HCT116 (cell line): ENCODE measurements at regions not wholly inside any gene's neighbourhood (a gene's known extent, or its start where the extent isn't known, plus 50 kb on each side); places are given as distances from the start of the nearest gene placed in this dataset.

ENCODE experiments used
- CTCF ChIP-seq, 3 experiments: fragments of 200-600 bp in 1 of 3; sonication (generic) in 1 of 3; IDR thresholded peaks in 2 of 3; conservative IDR thresholded peaks in 1 of 3; 2 replicates each; pipeline ENCODE4 v1.5.1; 2012 to 2017; ENCODE audit warnings: low read depth in 2 of 3, low read length in 2 of 3, antibody characterized with exemption in 1 of 3, borderline replicate concordance in 1 of 3, control low read depth in 1 of 3, mild to moderate bottlenecking in 1 of 3, mixed read lengths in 1 of 3, mixed run types in 1 of 3, moderate library complexity in 1 of 3; ENCODE audit not compliant: insufficient read depth in 1 of 3
- EZH2 ChIP-seq: fragments of 200-600 bp; sonication (generic); IDR thresholded peaks from 2 replicates; pipeline ENCODE4 v1.6.1; 2017; ENCODE audit warnings: antibody characterized with exemption, mixed run types
- EZH2phosphoT487 ChIP-seq: fragments of 200-600 bp; IDR thresholded peaks from 2 replicates; pipeline ENCODE4 v1.6.1; 2018; ENCODE audit warnings: antibody characterized with exemption, borderline replicate concordance
- POLR2A ChIP-seq: IDR thresholded peaks from 2 replicates; pipeline ENCODE4 v1.7.0; 2011; ENCODE audit warnings: borderline replicate concordance; ENCODE audit not compliant: insufficient read depth, insufficient read length; ENCODE audit errors: extremely low read depth
- REST ChIP-seq: IDR thresholded peaks from 2 replicates; pipeline ENCODE4 v1.6.1; 2012; ENCODE audit warnings: low read depth
- TCF7L2 ChIP-seq: IDR thresholded peaks from 2 replicates; pipeline ENCODE4 v1.7.0; 2011; ENCODE audit warnings: borderline replicate concordance, inconsistent platforms; ENCODE audit not compliant: insufficient read depth, insufficient read length; ENCODE audit errors: extremely low read depth
- ZBTB33 ChIP-seq: IDR thresholded peaks from 2 replicates; pipeline ENCODE4 v1.6.1; 2011; ENCODE audit warnings: mild to moderate bottlenecking, low read length, moderate library complexity; ENCODE audit not compliant: insufficient replicate concordance; ENCODE audit errors: extremely low read depth
- ZNF274 ChIP-seq: fragments of 200-500 bp; sonication (Bioruptor generic); IDR thresholded peaks from 2 replicates; pipeline ENCODE4 v1.6.1; 2014; ENCODE audit warnings: mild to moderate bottlenecking, low read depth, low read length, inconsistent platforms

- no peak for TF ChIP-seq EZH2
- TF ChIP-seq ZNF274 = no peak
- no peak for TF ChIP-seq CTCF (IDR thresholded peaks at IDR 0.05 in 2 of 3, conservative IDR thresholded peaks at IDR 0.05 in 1 of 3; ENCODE audit: borderline replicate concordance in 1 of 3, insufficient read depth in 1 of 3, low read depth in 2 of 3, low read length in 2 of 3)
- no peak for TF ChIP-seq POLR2A
- no peak for TF ChIP-seq REST
- TF ChIP-seq ZBTB33 = no peak
- no peak for TF ChIP-seq TCF7L2
- no peak for TF ChIP-seq EZH2phosphoT487
Observed at GRCh38 chr2:120565095-120565460, 170.6 kb upstream of the GLI2 start.
